ENCODE measurements at regions not wholly inside any gene's neighbourhood (a gene's known extent, or its start where the extent isn't known, plus 50 kb on each side); places are given as distances from the start of the nearest gene placed in this dataset.

GRCh38 chr11:39462506-39462905 is 1996.9 kb downstream of the LRRC4C start:
- POLR2A ChIA-PET = no interaction called here
- no peak for TF ChIP-seq ARNT (IDR thresholded peaks at IDR 0.05)
- TF ChIP-seq LEF1 (IDR thresholded peaks at IDR 0.05; ENCODE audit: borderline replicate concordance) = no peak
- TF ChIP-seq FOXM1 (IDR thresholded peaks at IDR 0.05; ENCODE audit: borderline replicate concordance) = no peak
- CTCF ChIA-PET = no interaction called here
- no peak for DNase-seq (ENCODE audit: extremely low spot score)

- TF ChIP-seq SUZ12 (IDR thresholded peaks at IDR 0.05) = no peak
- no peak for TF ChIP-seq CTBP1 (IDR thresholded peaks at IDR 0.05; ENCODE audit: borderline replicate concordance)
- TF ChIP-seq FOXA1 (IDR thresholded peaks at IDR 0.05) = no peak
- TF ChIP-seq FOXK2 (IDR thresholded peaks at IDR 0.05) = no peak
- TF ChIP-seq L3MBTL2 (conservative IDR thresholded peaks at IDR 0.05) = no peak
- TF ChIP-seq SP1 (IDR thresholded peaks at IDR 0.05) = no peak
- no peak for TF ChIP-seq TARDBP (IDR thresholded peaks at IDR 0.05)
- TF ChIP-seq ZNF384 (IDR thresholded peaks at IDR 0.05) = no peak
- TF ChIP-seq ELF4 (IDR thresholded peaks at IDR 0.05) = no peak
- TF ChIP-seq ARNT (IDR thresholded peaks at IDR 0.05) = no peak
- no peak for TF ChIP-seq LEF1 (IDR thresholded peaks at IDR 0.05; ENCODE audit: borderline replicate concordance)
- TF ChIP-seq NFRKB (IDR thresholded peaks at IDR 0.05) = no peak
- no peak for TF ChIP-seq BHLHE40 (IDR thresholded peaks at IDR 0.05; ENCODE audit: borderline replicate concordance)
- no peak for TF ChIP-seq HDGF (IDR thresholded peaks at IDR 0.05; ENCODE audit: borderline replicate concordance)
- no peak for TF ChIP-seq PKNOX1 (IDR thresholded peaks at IDR 0.05)
- TF ChIP-seq FOXM1 (IDR thresholded peaks at IDR 0.05; ENCODE audit: borderline replicate concordance) = no peak
- ChIA-PET POLR2A (no interaction called here), CTCF (no interaction called here)
- no peak for DNase-seq (ENCODE audit: extremely low spot score)
These were observed 1998.4 kb downstream of the LRRC4C start for GRCh38 chr11:39461066-39461465.

GRCh38 chr11:39459606-39460005 is 1999.8 kb downstream of the LRRC4C start:
- TF ChIP-seq CTBP1 (IDR thresholded peaks at IDR 0.05; ENCODE audit: borderline replicate concordance) (no peak), SP1 (IDR thresholded peaks at IDR 0.05) (no peak), ZNF384 (IDR thresholded peaks at IDR 0.05) (no peak), SUZ12 (IDR thresholded peaks at IDR 0.05) (no peak), TARDBP (IDR thresholded peaks at IDR 0.05) (no peak), FOXK2 (IDR thresholded peaks at IDR 0.05) (no peak), LEF1 (IDR thresholded peaks at IDR 0.05; ENCODE audit: borderline replicate concordance) (no peak), FOXA1 (IDR thresholded peaks at IDR 0.05) (no peak), PKNOX1 (IDR thresholded peaks at IDR 0.05) (no peak), ARNT (IDR thresholded peaks at IDR 0.05) (no peak), FOXM1 (IDR thresholded peaks at IDR 0.05; ENCODE audit: borderline replicate concordance) (no peak), NFRKB (IDR thresholded peaks at IDR 0.05) (no peak), L3MBTL2 (conservative IDR thresholded peaks at IDR 0.05) (no peak)
- ChIA-PET CTCF (no interaction called here), POLR2A (no interaction called here)
- DNase-seq (ENCODE audit: extremely low spot score) = no peak

GRCh38 chr11:39458481-39458880 is 2001.0 kb downstream of the LRRC4C start:
- no peak for DNase-seq (ENCODE audit: extremely low spot score)
- ChIA-PET CTCF (no interaction called here), POLR2A (no interaction called here)
- TF ChIP-seq FOXA1 (IDR thresholded peaks at IDR 0.05) (no peak), LEF1 (IDR thresholded peaks at IDR 0.05; ENCODE audit: borderline replicate concordance) (no peak), L3MBTL2 (conservative IDR thresholded peaks at IDR 0.05) (no peak), SP1 (IDR thresholded peaks at IDR 0.05) (no peak), ZNF384 (IDR thresholded peaks at IDR 0.05) (no peak), SUZ12 (IDR thresholded peaks at IDR 0.05) (no peak), PKNOX1 (IDR thresholded peaks at IDR 0.05) (no peak), FOXK2 (IDR thresholded peaks at IDR 0.05) (no peak), ELF4 (IDR thresholded peaks at IDR 0.05) (no peak), TARDBP (IDR thresholded peaks at IDR 0.05) (no peak), ARNT (IDR thresholded peaks at IDR 0.05) (no peak), FOXM1 (IDR thresholded peaks at IDR 0.05; ENCODE audit: borderline replicate concordance) (no peak), NFRKB (IDR thresholded peaks at IDR 0.05) (no peak), CTBP1 (IDR thresholded peaks at IDR 0.05; ENCODE audit: borderline replicate concordance) (no peak), BHLHE40 (IDR thresholded peaks at IDR 0.05; ENCODE audit: borderline replicate concordance) (no peak), HDGF (IDR thresholded peaks at IDR 0.05; ENCODE audit: borderline replicate concordance) (no peak)

DNA sequence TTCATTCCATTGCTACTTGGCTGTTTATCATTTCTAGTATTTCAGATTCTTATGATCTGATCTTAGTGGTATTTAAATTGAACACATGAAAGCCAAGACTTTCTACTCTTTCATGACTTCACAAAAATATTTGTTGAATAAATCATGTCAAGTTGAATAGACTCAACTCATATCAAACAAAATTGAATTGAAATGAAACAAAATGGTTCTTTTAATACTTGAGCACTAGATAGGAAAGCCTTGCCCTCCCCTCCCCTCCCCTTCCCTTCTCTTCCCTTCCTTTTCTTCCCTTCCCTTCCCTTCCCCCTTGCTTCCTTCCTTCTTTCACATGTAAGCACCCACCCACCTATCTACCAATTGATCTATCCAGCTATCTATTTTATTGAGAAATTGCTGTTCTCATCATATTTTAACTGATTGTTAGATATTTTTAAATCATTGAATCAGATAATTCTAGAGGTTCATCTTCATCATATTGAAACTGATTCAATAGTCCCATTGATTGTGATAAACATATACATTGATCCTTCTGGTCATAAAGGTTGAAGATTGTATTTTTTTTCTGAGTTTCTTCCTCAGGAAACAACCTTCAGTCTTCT is 2015.9 kb downstream of the LRRC4C start:
- ChIA-PET POLR2A (no interaction called here), CTCF (no interaction called here)
- DNase-seq (ENCODE audit: extremely low spot score) = no peak
- TF ChIP-seq ARNT (IDR thresholded peaks at IDR 0.05) (no peak), ELF4 (IDR thresholded peaks at IDR 0.05) (no peak), FOXA1 (IDR thresholded peaks at IDR 0.05) (no peak), ZNF384 (IDR thresholded peaks at IDR 0.05) (no peak), LEF1 (IDR thresholded peaks at IDR 0.05; ENCODE audit: borderline replicate concordance) (no peak), TARDBP (IDR thresholded peaks at IDR 0.05) (no peak), CTBP1 (IDR thresholded peaks at IDR 0.05; ENCODE audit: borderline replicate concordance) (no peak), L3MBTL2 (conservative IDR thresholded peaks at IDR 0.05) (no peak), NFRKB (IDR thresholded peaks at IDR 0.05) (no peak), PKNOX1 (IDR thresholded peaks at IDR 0.05) (no peak), FOXM1 (IDR thresholded peaks at IDR 0.05; ENCODE audit: borderline replicate concordance) (no peak)

- CTCF ChIA-PET = no interaction called here
- TF ChIP-seq TARDBP (IDR thresholded peaks at IDR 0.05) (no peak), ELF4 (IDR thresholded peaks at IDR 0.05) (no peak), SP1 (IDR thresholded peaks at IDR 0.05) (no peak), FOXM1 (IDR thresholded peaks at IDR 0.05; ENCODE audit: borderline replicate concordance) (no peak), ZNF384 (IDR thresholded peaks at IDR 0.05) (no peak)
- POLR2A ChIA-PET = no interaction called here
- DNase-seq (ENCODE audit: extremely low spot score) = no peak
These were observed 2017.3 kb downstream of the LRRC4C start for GRCh38 chr11:39442177-39442576.
